H1 (cell line): ENCODE measurements at regions not wholly inside any gene's neighbourhood (a gene's known extent, or its start where the extent isn't known, plus 50 kb on each side); places are given as distances from the start of the nearest gene placed in this dataset.

Experiments
- CBX5 ChIP-seq: fragments of 300-800, 300-1000 bp; sonication (generic); IDR thresholded peaks from 2 replicates; pipeline ENCODE4 v1.7.1; 2016; ENCODE audit warnings: antibody characterized with exemption, low read length, low read depth
- CEBPB ChIP-seq: IDR thresholded peaks from 2 replicates; pipeline ENCODE4 v1.6.1; 2012; ENCODE audit warnings: low read depth, low read length
- EZH2 ChIP-seq: fragments of 200-600 bp; sonication (generic); IDR thresholded peaks from 2 replicates; pipeline ENCODE4 v1.7.1; 2012; ENCODE audit warnings: low read depth, mild to moderate bottlenecking, moderate library complexity, low read length, inconsistent platforms; ENCODE audit not compliant: severe bottlenecking
- FOSL1 ChIP-seq: IDR thresholded peaks from 2 replicates; pipeline ENCODE4 v1.6.1; 2011; ENCODE audit warnings: mild to moderate bottlenecking, low read depth, low read length, moderate library complexity; ENCODE audit not compliant: insufficient read depth
- JUN ChIP-seq: IDR thresholded peaks from 2 replicates; pipeline ENCODE4 v1.6.1; 2011; ENCODE audit warnings: low read depth, mild to moderate bottlenecking, improper control_type of control experiment, low read length
- MAFK ChIP-seq: IDR thresholded peaks from 2 replicates; pipeline ENCODE4 v1.6.1; 2012; ENCODE audit warnings: low read depth, mild to moderate bottlenecking, improper control_type of control experiment, low read length
- POLR2AphosphoS5 ChIP-seq: IDR thresholded peaks from 2 replicates; pipeline ENCODE4 v1.6.1; 2011; ENCODE audit warnings: low read depth, low read length
- RXRA ChIP-seq: IDR thresholded peaks from 2 replicates; pipeline ENCODE4 v1.6.1; 2011; ENCODE audit warnings: low read depth, mild to moderate bottlenecking, low read length, moderate library complexity; ENCODE audit not compliant: insufficient read depth
- SRF ChIP-seq: IDR thresholded peaks from 2 replicates; pipeline ENCODE4 v1.6.1; 2011; ENCODE audit warnings: mild to moderate bottlenecking, low read depth, low read length, moderate library complexity
- TBP ChIP-seq: IDR thresholded peaks from 2 replicates; pipeline ENCODE4 v1.6.1; 2011; ENCODE audit warnings: low read depth, low read length, improper control_type of control experiment
- TF ChIP-seq, protein P1 (sequence below), 3 experiments: IDR thresholded peaks; 1 replicate in 2 of 3; 2 replicates in 1 of 3; pipeline versions ENCODE4 v1.5.1 to v1.6.1; 2011; ENCODE audit warnings: low read length in 3 of 3, mild to moderate bottlenecking in 3 of 3, inconsistent platforms in 2 of 3, low read depth in 1 of 3, moderate library complexity in 1 of 3; ENCODE audit not compliant: insufficient read depth in 1 of 3; ENCODE audit errors: control extremely low read depth in 1 of 3

DNA sequence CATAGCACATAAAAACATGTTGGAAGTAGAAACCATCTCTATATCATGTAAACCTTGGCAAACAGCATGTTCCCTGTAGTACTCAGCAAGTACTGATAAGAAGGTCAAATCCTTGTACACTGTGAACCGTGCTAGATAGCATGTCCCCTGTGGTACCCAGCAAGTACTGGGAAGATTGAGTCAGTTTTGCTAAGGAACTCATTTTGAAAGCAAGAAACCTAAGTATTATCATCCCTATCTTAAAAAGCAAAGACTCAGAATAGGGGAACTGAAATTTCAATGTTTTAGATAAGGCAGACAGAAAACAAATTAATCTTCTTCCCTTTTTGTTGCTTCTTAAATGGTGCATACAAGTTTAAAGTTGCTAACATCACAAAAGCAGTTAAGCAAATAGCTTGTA lies 180.2 kb downstream of the RBM46 start:
- TF ChIP-seq FOSL1: no peak
- no peak for TF ChIP-seq RXRA
- TF ChIP-seq, protein P1, sequence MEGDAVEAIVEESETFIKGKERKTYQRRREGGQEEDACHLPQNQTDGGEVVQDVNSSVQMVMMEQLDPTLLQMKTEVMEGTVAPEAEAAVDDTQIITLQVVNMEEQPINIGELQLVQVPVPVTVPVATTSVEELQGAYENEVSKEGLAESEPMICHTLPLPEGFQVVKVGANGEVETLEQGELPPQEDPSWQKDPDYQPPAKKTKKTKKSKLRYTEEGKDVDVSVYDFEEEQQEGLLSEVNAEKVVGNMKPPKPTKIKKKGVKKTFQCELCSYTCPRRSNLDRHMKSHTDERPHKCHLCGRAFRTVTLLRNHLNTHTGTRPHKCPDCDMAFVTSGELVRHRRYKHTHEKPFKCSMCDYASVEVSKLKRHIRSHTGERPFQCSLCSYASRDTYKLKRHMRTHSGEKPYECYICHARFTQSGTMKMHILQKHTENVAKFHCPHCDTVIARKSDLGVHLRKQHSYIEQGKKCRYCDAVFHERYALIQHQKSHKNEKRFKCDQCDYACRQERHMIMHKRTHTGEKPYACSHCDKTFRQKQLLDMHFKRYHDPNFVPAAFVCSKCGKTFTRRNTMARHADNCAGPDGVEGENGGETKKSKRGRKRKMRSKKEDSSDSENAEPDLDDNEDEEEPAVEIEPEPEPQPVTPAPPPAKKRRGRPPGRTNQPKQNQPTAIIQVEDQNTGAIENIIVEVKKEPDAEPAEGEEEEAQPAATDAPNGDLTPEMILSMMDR (IDR thresholded peaks at IDR 0.05; ENCODE audit: control extremely low read depth in 1 of 3, insufficient read depth in 1 of 3, low read depth in 1 of 3, low read length in 3 of 3): no peak
- no peak for TF ChIP-seq CEBPB
- no peak for TF ChIP-seq CBX5
- TF ChIP-seq MAFK: no peak
- no peak for TF ChIP-seq JUN
- no peak for TF ChIP-seq SRF
- TF ChIP-seq POLR2AphosphoS5: no peak
- TF ChIP-seq EZH2: no peak
- no peak for TF ChIP-seq TBP
